Effector CD4-positive, alpha-beta T cell (primary cell): ENCODE measurements at regions not wholly inside any gene's neighbourhood (a gene's known extent, or its start where the extent isn't known, plus 50 kb on each side); places are given as distances from the start of the nearest gene placed in this dataset.
"Not testable (repeated sequence)": the region's sequence is repeated elsewhere in the genome, so short reads cannot be mapped to it uniquely, and the experiment has no call there.

Experiments
- DNase-seq: peaks from one replicate; pipeline ENCODE4 v3.0.0-alpha.2; 2020

GRCh38 chr3:157920822-157921700, 185.2 kb downstream of the SHOX2 start:
- DNase-seq, result no peak

- no peak for DNase-seq
Measured at GRCh38 chr3:157919319-157919887, 186.8 kb downstream of the SHOX2 start.

DNA sequence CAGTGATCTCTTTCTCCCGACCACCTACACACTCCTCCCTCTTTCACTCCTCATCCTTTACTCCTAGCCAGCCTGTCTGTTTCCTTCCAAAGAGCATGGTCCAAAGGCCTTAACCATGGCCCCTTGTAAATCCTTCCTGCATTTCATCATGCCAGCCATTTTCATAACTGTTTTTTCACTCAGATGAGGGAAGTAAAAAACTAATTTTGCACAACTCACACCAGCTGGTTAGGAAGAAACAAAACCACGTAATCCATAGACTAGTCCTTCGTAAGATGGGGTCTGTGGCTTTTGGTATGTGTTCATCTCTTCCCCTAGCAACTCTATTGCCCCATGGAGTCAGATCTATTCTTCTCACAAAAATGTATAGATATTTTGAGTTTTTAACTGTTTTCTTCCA, 187.8 kb downstream of the SHOX2 start:
- DNase-seq, result no peak

DNA sequence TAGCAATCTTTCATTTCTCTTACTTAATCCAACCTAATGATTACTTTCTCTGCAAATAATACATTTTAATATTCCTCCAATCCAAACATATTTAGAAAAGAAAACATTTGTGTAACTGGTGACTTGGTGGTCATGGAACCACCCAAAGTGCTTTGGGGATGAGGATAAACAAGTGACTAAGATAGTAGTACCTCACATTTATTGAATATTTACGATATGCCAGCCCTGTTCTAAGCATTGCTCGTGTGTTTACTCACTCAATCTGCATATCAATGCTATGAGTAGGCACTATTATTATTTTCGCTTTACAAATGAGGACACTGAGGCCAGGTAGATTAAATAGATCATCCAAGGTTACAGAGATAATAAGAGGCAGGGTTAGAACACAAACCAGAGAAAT, 189.5 kb downstream of the SHOX2 start:
- no peak for DNase-seq

DNA sequence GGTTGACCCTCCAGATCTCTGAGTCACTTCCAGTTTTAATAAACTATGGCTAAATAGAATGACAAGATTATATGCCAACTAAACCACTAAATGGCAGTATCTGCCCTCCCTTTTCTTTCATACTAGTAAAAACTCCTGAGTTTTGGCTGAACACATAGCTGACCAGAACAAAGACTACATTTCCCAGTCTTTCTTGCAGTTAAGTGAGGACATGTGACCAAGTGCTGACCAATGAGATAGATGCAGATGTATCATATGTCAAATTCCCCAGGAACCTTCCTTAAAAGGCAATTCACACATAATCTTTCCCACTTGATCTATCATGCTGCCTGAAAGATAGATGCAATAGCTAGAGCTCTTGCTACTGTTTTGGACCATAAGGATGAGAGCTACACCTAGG, 191.3 kb downstream of the SHOX2 start:
- DNase-seq, result no peak

- no peak for DNase-seq
Measured at GRCh38 chr3:157913741-157914150, 192.5 kb downstream of the SHOX2 start.

GRCh38 chr3:157912514-157913451, 193.4 kb downstream of the SHOX2 start:
- DNase-seq, result no peak

DNA sequence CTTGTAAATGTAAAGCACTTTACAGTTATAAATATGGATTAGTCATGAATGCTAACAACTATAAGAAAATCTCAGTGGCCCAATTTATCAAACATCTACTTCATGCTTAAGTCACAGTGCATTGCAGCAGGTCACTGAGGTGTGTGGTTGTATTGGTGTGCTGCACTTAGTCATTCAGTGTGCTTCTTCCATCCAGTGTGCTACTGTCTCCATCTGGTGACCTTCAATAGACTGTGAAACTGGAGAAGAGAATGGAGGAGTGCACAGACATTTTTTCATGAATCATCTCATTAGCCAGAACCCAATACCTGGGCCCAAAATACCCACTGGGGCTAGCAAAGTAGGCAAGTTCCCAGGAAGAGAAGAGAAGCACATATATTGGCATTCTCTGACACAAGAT, 199.6 kb downstream of the SHOX2 start:
- DNase-seq, result no peak

DNA sequence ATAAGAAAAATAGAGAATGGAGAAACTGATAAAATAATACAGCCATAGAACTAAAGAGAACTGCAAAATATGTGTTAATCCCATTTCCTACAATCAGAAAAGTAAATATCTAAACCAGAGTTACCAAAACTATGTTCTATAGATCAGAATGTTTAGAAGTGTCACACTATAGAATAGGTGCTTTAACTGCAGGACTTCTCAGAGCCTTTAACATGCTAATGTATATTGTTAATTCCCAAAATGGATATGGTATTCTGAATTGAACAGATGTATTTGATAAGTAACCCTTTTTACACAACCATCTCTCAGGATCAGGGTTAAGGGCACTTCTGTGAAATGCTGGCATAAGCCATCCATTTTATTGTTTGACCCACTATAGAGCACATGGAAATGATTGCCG, 200.3 kb downstream of the SHOX2 start:
- no peak for DNase-seq

DNA sequence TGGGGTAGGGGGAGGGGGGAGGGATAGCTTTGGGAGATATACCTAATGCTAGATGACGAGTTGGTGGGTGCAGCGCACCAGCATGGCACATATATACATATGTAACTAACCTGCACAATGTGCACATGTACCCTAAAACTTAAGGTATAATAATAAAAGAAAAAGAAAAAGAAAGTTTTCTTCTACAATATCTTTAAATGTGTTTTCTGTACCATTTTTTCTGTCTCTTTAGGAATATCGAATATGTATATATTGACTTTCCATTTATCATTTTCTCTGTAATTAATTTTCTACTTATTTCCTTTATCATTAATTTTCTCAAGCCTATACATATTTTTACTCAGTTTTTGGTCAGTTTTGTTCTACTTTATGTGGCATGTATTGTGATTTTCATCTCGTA, 203.5 kb downstream of the SHOX2 start:
- not testable (repeated sequence) for DNase-seq

GRCh38 chr3:157888040-157888439, 218.2 kb downstream of the SHOX2 start:
- DNase-seq, result no peak

DNA sequence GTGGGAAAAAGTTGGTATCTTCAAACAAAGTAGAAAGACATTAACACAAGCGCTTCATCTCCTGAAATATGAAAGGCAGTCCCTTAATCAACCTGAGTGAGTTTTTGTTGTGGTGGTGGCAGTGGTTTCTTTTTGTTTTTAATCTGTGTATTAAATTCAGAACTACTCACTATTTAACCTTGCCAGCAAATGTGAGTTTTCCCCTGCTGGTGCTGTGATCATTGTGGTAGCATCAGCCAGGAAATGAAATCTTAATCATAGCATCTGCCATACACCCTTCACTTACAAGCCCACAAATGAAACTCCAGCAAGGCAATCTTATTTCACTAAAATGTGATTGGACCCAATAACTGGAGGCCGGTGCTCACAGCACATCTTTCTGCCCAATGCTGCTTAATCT, 229.7 kb downstream of the SHOX2 start:
- DNase-seq, result no peak

GRCh38 chr3:157872902-157873301, 233.3 kb downstream of the SHOX2 start:
- no peak for DNase-seq

DNA sequence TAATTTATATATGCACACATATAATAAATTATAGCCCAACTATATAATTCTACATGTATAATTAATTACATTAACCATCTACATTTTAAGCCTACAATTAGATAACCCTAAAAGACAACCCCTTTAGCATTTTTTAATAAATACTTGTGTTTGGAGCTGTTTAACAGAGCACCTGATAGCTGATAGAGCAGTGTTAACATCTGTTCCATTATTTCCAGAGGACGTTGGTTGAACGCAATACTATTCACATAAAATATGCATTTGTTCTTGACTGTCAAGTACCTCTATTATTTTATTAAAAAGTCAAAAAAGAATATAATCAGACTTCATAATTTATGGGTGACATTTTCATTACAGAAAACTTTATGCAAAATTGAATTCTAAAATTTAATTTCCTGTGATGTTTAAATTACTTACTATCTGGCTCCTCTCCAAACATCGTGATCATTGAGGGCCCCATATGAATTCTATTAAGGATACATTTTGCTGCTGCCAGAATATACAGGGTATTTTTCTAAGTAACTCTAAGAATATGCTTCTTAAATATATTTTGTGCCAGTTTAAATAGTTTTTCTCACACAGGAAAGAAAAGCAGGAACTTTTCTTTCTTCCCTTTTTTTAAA, 234.3 kb downstream of the SHOX2 start:
- DNase-seq, result no peak

- no peak for DNase-seq
Measured at GRCh38 chr3:157871248-157871647, 235.0 kb downstream of the SHOX2 start.

DNA sequence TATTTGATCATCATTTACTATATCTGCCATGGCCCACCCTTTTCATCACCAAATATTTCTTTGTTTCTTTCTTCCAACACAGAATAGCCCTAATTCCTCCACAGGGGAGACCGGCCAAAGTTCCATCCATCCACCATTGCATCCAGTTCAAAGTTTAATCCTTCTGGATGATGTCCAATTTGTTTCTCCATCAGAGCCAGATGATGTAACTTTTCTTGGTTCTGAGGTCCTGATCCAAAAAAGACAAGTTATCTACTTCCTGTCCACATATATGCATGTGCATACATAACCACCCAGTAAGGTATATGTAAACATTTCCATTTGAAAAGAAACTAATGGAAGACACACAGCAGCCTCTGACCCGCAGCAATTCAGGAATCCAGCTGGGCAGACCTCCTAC, 237.3 kb downstream of the SHOX2 start:
- DNase-seq, result no peak

- DNase-seq, result no peak
Measured at GRCh38 chr3:157868196-157868595, 238.0 kb downstream of the SHOX2 start.

- no peak for DNase-seq
Measured at GRCh38 chr3:157865352-157866000, 240.7 kb downstream of the SHOX2 start.

GRCh38 chr3:157861076-157861765, 245.0 kb downstream of the SHOX2 start:
- DNase-seq, result no peak

DNA sequence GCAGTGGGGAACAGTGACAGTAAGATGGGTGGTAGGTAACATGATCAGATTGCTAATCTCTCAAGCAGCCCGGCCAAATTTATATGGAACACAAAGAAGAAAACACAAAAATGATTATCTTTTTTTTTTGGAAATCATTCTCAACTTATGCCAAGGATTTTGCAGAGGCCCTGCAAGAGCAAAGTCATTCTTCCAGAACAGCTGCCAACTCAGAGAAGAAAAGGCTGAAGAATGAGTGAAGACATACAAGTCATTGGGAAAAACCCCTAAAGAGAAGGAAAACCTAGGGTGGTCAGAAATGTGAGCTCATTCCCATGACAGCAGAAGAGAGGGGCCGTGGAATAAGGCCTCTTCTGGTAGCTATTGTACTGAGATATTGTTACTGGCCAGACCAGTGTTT, 246.7 kb downstream of the SHOX2 start:
- DNase-seq, result no peak

GRCh38 chr3:157858821-157859220, 247.4 kb downstream of the SHOX2 start:
- no peak for DNase-seq

DNA sequence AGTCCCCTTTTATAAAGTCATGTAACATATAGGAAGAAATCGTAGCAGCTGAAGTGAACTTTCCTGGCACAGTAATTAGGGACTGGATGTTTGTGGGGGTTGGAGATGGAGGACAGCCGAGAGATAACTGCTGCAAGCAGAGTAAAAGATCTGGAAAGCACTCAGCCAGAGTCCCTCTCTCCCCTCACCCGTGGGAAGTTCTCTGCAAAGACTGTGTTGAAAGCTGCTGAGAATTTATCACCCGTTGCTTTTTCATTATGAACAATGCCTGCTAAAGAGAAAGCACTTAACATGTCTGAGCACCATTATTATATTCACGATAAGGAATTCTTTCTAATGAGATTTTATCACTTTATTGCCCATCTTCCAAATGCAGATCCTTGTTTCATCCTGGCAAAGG, 248.8 kb downstream of the SHOX2 start:
- no peak for DNase-seq
